Head of caudate nucleus (tissue), 42 donors: ENCODE measurements at regions not wholly inside any gene's neighbourhood (a gene's known extent, or its start where the extent isn't known, plus 50 kb on each side); places are given as distances from the start of the nearest gene placed in this dataset.

Experiments
- DNase-seq, 42 donors: peaks; one replicate each; pipeline versions ENCODE4 v3.0.0 to v3.0.0-alpha.2; 2020 to 2021; ENCODE audit warnings: mixed read lengths in 7 of 42
- intact Hi-C: fragments of 100-400 bp; cut with DNase I; formaldehyde crosslinking; loops from one replicate; pipeline ENCODE4 v1.15.0; 2022

DNA sequence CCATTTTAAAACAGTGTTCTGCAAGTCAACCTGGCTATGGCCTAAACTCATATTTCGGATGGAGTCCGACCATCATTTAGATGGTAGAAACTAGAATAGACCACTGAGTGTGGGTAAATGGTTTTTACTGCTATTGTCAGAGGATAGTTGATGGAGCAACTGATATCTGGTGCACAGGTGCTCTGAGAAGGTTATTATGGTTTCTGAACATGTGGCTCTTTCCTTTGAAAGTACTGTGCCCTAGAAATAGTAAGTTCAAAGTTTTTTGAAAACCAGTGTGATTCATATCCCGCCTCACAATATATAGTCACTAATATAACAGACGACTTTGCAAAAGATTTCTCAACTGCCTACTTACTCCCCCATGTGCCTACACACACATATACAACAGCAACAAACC, 64.4 kb upstream of the BTG1 start:
- no peak for DNase-seq
- intact Hi-C loops, result no loop called here

DNA sequence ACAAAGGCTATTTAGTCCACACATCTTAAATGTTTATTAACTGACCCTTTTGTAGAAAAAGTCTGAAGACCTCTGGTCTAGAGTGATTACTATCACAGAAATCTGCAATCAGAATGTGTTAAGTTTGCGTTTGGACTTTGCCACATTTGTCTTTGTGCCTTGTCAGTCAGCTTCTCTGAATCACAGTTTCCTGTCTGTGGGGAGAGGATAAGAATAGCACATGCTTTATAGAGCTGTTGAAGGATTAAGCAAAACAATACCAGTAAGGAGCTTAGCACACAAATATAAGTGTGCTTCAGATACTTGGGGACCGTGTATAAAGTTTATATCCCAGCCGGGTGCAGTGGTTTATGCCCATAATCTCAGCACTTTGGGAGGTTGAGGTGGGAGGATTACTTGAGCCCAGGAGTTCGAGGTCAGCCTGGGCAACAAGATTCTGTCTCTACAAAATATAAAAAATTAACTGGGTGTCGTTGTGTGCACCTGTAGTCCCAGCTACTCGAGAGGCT, 63.0 kb upstream of the BTG1 start:
- peak in 9 of 42 donors; percentile 14 to 55 (median 21) for DNase-seq
- intact Hi-C loops, result no loop called here

DNA sequence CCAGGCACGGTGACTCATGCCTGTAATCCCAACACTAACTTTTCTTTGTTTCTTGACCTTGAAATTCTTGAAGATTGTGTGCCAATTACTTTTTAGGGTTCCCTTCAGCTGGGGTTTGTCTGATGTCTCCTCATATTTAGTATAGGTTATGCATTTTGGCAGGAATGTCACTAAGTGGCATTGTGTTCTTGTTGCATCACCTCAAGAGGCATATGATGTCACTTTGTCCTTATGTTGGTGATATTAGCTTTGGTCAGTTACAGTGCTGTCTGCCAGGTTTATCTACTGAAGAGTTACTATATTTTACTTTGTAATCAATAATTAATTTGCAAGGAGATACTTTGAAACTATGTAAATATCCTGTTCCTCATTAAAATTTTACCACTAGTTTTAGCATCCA, 61.0 kb upstream of the BTG1 start:
- no peak for DNase-seq
- intact Hi-C loops, result no loop called here

DNA sequence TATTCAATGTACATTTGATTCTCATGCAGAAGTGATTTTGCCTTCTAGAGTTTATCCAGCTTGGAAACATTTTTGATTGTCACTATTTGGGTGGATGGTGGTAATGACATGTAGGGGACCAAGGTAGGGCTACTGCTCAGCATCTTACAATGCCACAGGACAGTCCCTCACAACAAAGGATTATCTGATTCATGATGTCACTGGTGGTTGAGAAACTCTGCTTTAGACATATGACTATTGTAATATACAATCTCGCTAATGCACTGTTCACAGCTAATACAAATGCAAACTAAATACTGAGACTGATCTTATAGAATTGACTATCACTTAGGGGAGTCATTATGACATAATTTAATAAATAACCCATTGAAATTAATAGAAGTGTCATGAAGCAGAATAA, 60.4 kb upstream of the BTG1 start:
- intact Hi-C loops, result no loop called here

DNA sequence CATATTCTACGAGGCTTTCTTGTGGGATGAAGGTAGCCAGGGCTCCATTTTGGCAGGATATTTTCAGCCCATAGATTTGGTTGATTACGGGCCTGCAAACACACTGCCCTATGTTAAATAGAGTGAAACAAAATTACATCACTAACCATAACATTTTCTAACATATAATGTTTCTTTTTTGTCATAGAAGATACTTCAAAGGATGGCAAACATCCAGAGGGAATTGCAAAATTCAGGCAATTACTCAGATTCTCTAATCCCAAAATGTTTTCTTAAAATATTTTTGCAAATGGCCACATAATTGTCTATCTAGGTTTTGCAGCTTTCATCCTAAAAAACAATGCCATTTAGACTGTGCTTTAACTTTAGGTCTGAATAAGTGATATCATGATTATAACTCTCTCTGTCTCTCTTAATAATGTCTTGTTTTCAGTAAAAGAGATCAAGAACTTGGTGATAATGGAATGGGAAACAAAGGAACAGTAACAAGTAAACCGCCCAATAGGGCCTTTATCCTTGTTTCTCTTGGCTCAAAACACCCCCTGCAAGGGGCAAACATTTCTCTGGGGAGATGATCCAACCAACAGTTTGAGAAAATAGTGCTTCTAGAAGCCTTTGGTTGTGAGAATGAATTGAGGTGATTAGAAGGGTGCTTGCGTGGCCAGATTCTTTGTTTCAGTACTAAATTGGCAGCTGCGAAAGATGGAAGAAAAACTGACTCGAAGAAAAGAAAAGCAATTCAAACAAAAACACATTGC, 54.4 kb upstream of the BTG1 start:
- intact Hi-C loops, result no loop called here
- no peak for DNase-seq

More for the DNA sequence above, 60.4 kb upstream of the BTG1 start:
- no peak for DNase-seq

DNA sequence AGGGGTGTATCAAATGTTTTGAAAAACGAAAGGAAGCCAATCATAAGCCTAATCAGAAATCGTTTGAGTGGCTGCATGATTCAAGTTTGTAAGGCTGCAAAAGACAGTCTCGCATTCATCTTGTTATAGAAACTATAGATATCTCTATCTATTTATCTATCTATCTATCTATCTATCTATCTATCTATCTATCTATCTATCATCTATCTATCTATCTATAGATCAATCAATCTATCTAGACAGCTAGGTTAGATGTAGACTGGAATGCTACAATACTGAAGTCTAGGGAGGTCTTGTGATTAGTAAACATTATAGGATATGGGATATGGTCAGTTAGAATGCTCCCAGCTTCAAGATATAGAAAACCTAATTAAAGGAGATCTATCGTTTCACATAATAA, 52.2 kb upstream of the BTG1 start:
- no peak for DNase-seq
- intact Hi-C loops, result no loop called here

DNA sequence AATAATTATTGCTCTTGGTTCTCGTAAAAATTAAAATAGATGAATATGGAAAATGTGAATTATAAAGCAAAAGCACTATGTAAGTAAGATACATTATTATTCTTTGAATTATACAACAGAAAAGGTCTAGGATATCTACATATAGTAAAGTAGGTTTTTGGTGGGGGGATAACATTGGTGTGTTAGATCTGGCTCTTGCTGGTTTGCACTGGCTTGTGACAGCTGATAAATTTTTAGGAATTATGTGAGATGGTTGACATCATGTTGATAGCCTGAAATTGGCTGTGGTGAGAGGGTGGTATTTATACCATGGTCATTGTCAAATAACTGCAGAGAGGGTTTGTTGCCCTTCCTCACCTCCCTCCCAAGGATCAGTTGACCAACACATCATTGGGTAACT, 50.7 kb upstream of the BTG1 start:
- DNase-seq, result no peak
- intact Hi-C loops, result no loop called here
